HCT116 (cell line): ENCODE measurements at regions not wholly inside any gene's neighbourhood (a gene's known extent, or its start where the extent isn't known, plus 50 kb on each side); places are given as distances from the start of the nearest gene placed in this dataset.

Experiments used
- CTCF ChIP-seq, 3 experiments: fragments of 200-600 bp in 1 of 3; sonication (generic) in 1 of 3; IDR thresholded peaks in 2 of 3; conservative IDR thresholded peaks in 1 of 3; 2 replicates each; pipeline ENCODE4 v1.5.1; 2012 to 2017; ENCODE audit warnings: low read depth in 2 of 3, low read length in 2 of 3, antibody characterized with exemption in 1 of 3, borderline replicate concordance in 1 of 3, control low read depth in 1 of 3, mild to moderate bottlenecking in 1 of 3, mixed read lengths in 1 of 3, mixed run types in 1 of 3, moderate library complexity in 1 of 3; ENCODE audit not compliant: insufficient read depth in 1 of 3
- EZH2phosphoT487 ChIP-seq: fragments of 200-600 bp; IDR thresholded peaks from 2 replicates; pipeline ENCODE4 v1.6.1; 2018; ENCODE audit warnings: antibody characterized with exemption, borderline replicate concordance
- FOSL1 ChIP-seq: IDR thresholded peaks from 2 replicates; pipeline ENCODE4 v1.6.1; 2012; ENCODE audit warnings: low read depth
- POLR2AphosphoS5 ChIP-seq: IDR thresholded peaks from 2 replicates; pipeline ENCODE4 v1.6.1; 2011; ENCODE audit warnings: mild to moderate bottlenecking, low read depth, low read length, moderate library complexity

- TF ChIP-seq CTCF (IDR thresholded peaks at IDR 0.05 in 2 of 3, conservative IDR thresholded peaks at IDR 0.05 in 1 of 3; ENCODE audit: borderline replicate concordance in 1 of 3, insufficient read depth in 1 of 3, low read depth in 2 of 3, low read length in 2 of 3) (no peak), FOSL1 (no peak), EZH2phosphoT487 (no peak), POLR2AphosphoS5 (no peak)
Measured at GRCh38 chr7:89809291-89809690, 345.0 kb upstream of the STEAP1 start.
